Chondrocyte (in vitro differentiated cells): ENCODE measurements at regions not wholly inside any gene's neighbourhood (a gene's known extent, or its start where the extent isn't known, plus 50 kb on each side); places are given as distances from the start of the nearest gene placed in this dataset.

Source experiments
- DNase-seq: peaks from one replicate; pipeline ENCODE4 v3.0.0; 2021; ENCODE audit warnings: mixed read lengths, low spot score
- H3K27ac Mint-ChIP-seq: one replicate; pipeline ENCODE4 v1.8.0; 2021; ENCODE audit warnings: mild to moderate bottlenecking, moderate library complexity, mixed read lengths; ENCODE audit not compliant: unreplicated experiment
- H3K27me3 Mint-ChIP-seq: 2 replicates; pipeline ENCODE4 v1.8.0; 2021; ENCODE audit warnings: low read depth, mixed read lengths
- H3K36me3 Mint-ChIP-seq: 2 replicates; pipeline ENCODE4 v1.8.0; 2021; ENCODE audit warnings: low read depth, mixed read lengths
- H3K4me1 Mint-ChIP-seq: 2 replicates; pipeline ENCODE4 v1.8.0; 2021; ENCODE audit warnings: low read depth, mild to moderate bottlenecking, mixed read lengths
- H3K4me3 Mint-ChIP-seq: one replicate; pipeline ENCODE4 v1.8.0; 2021; ENCODE audit warnings: mild to moderate bottlenecking, moderate library complexity, mixed read lengths; ENCODE audit not compliant: unreplicated experiment
- H3K9me3 Mint-ChIP-seq: 2 replicates; pipeline ENCODE4 v1.8.0; 2021; ENCODE audit warnings: low read depth, mixed read lengths
- TF ChIP-seq, protein P1 (sequence below): fragments of 200-600 bp; sonication (generic); IDR thresholded peaks from 2 replicates; pipeline ENCODE4 v1.5.0; 2021; ENCODE audit warnings: antibody characterized with exemption, mild to moderate bottlenecking, moderate library complexity

DNA sequence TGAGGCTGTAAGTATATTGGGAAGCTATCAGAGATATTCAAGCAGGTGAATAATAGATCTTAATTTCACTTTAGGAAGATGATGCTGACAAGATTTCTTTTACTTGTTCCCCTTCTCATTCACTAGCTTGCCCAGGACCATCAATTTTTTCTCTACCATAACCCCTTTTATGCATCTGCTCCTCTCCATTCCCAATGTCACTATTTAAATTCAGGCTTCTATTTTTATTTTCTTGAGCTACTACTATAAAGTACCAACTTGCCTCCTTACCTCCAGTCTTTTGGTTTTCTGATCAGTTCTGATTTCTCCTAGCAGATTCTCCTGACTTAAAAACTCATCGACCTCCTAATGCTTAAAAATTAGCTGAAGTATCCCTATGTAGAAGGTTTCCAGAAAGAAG, 97.7 kb upstream of the SMIM30 start:
- no peak for DNase-seq
- TF ChIP-seq, protein P1, sequence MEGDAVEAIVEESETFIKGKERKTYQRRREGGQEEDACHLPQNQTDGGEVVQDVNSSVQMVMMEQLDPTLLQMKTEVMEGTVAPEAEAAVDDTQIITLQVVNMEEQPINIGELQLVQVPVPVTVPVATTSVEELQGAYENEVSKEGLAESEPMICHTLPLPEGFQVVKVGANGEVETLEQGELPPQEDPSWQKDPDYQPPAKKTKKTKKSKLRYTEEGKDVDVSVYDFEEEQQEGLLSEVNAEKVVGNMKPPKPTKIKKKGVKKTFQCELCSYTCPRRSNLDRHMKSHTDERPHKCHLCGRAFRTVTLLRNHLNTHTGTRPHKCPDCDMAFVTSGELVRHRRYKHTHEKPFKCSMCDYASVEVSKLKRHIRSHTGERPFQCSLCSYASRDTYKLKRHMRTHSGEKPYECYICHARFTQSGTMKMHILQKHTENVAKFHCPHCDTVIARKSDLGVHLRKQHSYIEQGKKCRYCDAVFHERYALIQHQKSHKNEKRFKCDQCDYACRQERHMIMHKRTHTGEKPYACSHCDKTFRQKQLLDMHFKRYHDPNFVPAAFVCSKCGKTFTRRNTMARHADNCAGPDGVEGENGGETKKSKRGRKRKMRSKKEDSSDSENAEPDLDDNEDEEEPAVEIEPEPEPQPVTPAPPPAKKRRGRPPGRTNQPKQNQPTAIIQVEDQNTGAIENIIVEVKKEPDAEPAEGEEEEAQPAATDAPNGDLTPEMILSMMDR = no peak
- peaks cover 27% of the 10 kb centered on the region for H3K27me3 Mint-ChIP-seq
- no peaks in the 10 kb centered on the region for H3K4me1 Mint-ChIP-seq
- no peak overlapping the region for H3K27ac Mint-ChIP-seq
- H3K36me3 Mint-ChIP-seq = no peaks in the 10 kb centered on the region
- no peak overlapping the region for H3K4me3 Mint-ChIP-seq
- H3K9me3 Mint-ChIP-seq = no peaks in the 10 kb centered on the region

DNA sequence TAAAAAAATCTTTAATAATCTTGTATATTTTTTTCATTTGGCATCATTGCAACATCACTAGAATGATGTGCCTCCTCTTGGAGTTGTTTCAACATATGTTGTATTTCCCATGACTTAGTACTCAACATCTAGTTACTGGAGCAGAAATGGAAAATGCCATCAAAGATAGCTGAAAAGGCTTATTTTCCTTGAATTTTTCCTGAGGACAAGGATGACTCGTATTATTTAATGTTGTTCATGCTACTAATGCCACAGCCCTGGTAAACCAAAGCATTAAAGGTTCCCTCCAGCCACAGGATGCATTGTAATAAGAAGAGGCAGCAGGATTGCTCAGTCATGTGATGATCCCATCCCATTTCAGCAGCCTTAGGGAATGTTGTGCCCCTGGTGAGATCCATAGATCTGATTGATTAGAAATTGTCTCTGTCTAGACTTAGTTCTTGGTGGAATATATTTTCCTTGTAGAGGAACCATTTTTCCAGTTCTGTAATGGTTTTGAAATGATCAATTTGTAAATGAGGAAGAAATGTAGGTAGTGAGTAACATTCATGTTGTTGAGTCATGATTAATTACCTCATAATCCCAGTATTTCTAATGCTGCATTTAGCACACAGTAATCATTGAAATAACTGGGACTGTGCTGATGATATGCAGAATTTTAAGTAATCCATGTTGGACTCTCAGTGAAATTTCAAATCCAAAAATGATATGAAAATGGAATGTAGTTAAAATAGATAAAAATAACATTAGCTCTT, 91.3 kb upstream of the SMIM30 start:
- Mint-ChIP-seq H3K27me3 (peaks cover 18% of the 10 kb centered on the region), H3K27ac (no peak overlapping the region)
- TF ChIP-seq, protein P1 = no peak

DNA sequence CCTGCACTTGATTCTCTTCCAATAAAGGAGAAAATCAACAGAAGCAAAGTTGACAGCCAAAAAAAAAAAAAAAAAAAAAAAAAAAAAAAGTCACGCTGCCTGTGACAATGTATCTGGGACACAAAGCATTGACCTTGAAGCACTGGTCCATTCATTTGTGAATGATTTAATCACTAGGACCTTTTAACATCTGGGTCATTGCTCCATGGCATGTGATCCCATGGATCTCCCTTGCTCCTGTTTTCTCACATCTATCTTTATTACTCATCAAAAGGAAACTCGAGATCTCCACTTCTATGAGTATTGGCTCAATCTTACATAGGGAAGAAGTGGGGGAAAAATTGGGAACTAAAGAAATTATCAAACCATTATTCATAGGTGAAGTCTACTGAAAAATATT, 89.6 kb upstream of the SMIM30 start:
- H3K9me3 Mint-ChIP-seq = no peaks in the 10 kb centered on the region
- no peak overlapping the region for H3K27ac Mint-ChIP-seq
- TF ChIP-seq, protein P1 = no peak
- H3K4me3 Mint-ChIP-seq = no peak overlapping the region
- no peaks in the 10 kb centered on the region for H3K4me1 Mint-ChIP-seq
- no peaks in the 10 kb centered on the region for H3K36me3 Mint-ChIP-seq
- DNase-seq = no peak
- H3K27me3 Mint-ChIP-seq = peaks cover 19% of the 10 kb centered on the region

More for the DNA sequence above, 91.3 kb upstream of the SMIM30 start:
- DNase-seq = no peak
- Mint-ChIP-seq H3K4me3 (no peak overlapping the region), H3K4me1 (no peaks in the 10 kb centered on the region), H3K36me3 (no peaks in the 10 kb centered on the region), H3K9me3 (no peaks in the 10 kb centered on the region)

DNA sequence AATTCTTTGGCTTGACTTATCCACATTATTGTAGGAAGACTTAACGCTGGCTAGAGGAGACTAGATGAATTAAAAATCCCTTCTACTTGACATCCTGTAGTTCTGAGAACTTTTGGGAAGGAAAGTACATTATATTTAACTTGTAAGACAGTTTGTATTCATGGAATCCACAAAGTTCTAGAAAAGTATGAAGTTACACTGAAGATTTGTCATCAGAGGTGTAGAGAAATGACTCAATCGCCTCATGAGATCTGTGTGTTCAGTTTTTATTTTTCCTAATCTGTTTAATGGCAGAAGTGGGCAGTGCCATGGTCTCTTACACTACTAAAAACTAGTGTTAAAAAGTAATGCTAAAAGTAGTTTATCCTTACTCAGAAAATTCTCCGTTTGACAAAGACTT, 89.1 kb upstream of the SMIM30 start:
- no peak overlapping the region for H3K27ac Mint-ChIP-seq
- no peak for DNase-seq
- TF ChIP-seq, protein P1 = no peak
- no peak overlapping the region for H3K4me3 Mint-ChIP-seq
- no peaks in the 10 kb centered on the region for H3K9me3 Mint-ChIP-seq
- H3K27me3 Mint-ChIP-seq = peaks cover 17% of the 10 kb centered on the region
- H3K36me3 Mint-ChIP-seq = no peaks in the 10 kb centered on the region
- H3K4me1 Mint-ChIP-seq = no peaks in the 10 kb centered on the region

DNA sequence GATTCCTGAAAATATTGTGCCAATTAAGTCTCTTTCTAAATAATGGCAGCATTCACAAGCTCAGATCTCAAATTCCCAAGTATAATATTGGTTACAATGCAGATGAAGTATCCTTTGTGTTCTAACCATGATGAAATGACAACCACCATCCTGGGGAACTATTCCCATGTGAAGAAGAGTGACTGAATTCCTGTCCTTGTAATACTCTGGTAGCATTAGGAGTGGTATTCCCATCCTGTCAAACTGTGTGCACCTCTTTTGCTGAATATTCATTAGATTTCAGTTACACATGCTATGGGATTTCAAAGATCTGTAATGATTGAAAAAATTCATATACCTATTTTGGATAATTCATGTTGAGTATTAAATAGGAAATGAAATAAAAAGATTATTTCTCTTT, 86.1 kb upstream of the SMIM30 start:
- Mint-ChIP-seq H3K27ac (no peak overlapping the region), H3K9me3 (peaks cover 4% of the 10 kb centered on the region), H3K36me3 (no peaks in the 10 kb centered on the region), H3K4me1 (peaks cover 7% of the 10 kb centered on the region), H3K27me3 (peaks cover 8% of the 10 kb centered on the region), H3K4me3 (no peak overlapping the region)
- no peak for DNase-seq
- TF ChIP-seq, protein P1 = no peak
